Stimulated activated CD4-positive, alpha-beta T cell treated with anti-CD3 and anti-CD28 coated beads, Interleukin-12 subunit alpha, Interleukin-12 subunit beta, amount 100 ng/mL, for 4 hours (primary cell): ENCODE measurements at regions not wholly inside any gene's neighbourhood (a gene's known extent, or its start where the extent isn't known, plus 50 kb on each side); places are given as distances from the start of the nearest gene placed in this dataset.

Experiments
- DNase-seq: peaks from one replicate; pipeline ENCODE4 v3.0.0-alpha.2; 2020

DNA sequence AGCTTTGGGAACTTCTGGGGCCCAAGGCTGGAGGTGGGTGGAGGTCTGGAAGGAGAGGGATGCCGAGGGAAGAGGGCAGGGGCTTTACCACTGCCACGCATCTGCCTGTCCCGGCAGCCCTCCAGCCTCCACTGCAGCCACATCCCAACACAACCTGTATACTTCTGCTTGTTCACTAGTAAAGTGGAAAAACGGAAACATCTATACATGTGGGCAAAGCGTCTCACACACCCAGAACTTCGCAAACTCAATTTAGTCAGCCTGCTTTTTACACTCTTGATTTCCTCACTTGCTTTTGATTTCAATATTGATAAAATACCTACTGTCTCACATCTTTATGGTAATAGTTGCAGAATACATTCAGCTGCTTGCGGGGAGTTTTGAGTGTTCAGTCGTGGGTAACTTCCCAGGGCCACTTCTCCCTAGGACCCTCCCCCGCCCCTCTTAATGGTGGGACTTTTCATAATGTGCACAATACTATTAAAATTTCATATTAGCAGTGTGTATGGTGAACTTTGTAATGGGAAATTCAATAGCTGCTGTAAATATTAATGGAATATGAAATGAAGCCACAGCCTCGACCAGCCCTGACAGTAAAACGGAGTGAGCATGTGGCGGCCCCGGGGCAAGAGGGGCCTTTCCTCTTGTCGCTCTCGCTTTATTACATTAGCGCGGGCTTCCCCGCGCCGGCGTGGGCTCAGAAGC, 85.2 kb downstream of the NR2F2 start:
- DNase-seq = no peak

DNA sequence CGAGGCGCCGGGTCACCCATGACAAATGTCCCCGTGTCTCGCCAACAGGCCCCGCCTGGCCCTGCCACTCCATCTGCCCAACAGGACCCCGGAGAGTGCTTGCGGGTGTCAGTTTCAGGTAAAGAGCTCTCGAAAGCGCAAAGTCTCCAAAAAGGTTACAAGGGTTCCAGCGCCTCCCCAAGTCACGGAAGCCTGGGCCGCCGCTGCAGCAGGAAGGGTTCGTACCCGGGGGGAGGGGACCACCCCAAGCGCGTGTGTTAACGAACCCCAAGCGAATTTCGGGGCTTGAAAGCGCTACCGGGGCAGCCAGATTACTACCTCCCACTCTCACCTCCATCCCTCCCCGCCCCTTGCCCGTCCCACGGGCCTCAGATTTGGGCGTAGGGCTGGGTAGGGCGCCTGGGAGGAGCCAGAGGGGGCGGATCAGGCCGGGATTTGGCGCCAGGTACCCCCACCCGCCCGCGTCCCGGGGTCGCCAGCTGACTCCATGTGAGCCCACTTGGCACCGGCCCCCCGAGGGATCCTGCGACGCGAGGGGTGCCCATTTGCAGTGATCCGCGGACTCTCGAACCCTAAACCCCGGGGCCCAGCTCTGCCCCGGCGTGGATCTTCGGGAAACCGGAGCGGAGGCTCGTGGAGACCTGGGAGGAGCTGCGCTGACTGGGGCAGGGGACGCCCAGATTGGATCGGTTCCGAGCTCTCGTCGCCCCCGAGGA, 85.9 kb downstream of the NR2F2 start:
- no peak for DNase-seq

DNA sequence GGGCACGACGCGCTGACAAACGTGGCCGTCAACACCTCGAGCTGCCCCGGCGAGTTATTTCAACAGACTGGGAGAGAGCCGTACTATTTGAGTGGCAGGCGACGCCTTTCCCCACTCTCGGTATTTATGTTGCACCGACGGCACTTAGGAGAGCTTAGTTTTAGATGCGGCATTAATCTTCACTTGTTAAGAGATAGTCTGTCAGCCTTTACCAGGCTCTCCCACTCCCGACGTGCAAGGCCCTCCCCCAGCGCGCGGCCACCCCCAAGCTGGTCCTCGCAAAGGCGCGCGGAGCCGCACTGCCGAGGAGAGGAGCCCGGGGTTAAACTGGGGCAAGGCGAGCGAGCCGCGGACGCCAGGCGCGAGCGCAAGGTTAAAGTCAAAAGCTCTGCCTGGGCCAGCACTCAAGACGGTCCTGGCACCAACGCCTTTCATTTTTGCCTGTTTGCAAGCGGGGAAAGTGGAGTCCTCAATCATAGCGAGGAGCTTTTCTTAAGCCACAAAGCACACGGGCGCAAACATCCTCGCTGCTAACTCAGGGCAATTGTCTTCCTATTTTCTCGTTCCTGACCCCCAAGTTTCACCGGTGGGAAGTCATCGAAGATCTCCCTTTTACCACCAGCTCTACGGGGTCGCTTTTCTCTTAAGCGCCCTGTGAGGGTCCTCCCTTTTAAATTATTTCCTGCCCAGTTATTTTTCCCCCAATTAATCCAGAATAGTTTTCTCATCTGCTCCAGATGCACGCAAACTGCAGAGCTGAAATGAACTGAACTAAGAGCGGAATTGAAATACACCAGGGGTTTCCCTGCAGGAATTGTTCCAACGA, 86.6 kb downstream of the NR2F2 start:
- DNase-seq = no peak

DNA sequence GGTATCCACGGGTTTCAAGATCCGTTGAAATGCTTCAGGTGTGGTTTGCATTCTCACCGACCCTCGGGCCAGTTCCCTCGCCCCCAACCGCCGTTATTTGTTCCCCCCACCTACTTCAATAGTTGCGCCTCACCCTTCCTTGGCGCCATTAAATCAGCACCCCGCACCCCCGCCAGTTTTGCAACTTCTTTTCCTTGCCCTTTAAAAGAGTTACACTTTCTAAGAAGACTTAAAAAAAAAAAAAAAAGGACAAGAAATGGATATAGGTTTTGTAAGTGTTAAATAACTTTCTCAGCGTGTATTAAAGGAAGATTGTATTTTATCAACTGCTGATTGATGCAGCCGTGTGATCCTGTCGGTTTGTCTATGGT, 87.2 kb downstream of the NR2F2 start:
- DNase-seq = no peak

DNA sequence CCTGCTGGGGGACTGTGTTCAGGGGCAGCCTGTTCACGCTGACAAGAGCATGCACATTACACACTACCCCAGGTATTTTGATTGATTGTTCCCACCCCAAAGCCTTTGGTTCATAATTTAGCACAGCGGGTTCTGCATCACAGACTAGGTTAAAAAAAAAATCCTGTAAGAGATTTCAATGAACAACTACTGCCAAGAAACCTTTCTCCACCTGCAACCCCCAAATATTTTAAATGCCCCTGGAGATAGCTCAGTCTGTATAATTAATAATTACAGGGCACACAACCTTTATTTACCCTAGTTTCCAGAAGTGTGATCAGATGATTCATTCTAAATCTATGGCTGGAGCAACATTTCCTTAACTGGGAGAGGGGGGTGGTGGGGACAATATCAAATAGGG, 87.6 kb downstream of the NR2F2 start:
- DNase-seq = no peak

DNA sequence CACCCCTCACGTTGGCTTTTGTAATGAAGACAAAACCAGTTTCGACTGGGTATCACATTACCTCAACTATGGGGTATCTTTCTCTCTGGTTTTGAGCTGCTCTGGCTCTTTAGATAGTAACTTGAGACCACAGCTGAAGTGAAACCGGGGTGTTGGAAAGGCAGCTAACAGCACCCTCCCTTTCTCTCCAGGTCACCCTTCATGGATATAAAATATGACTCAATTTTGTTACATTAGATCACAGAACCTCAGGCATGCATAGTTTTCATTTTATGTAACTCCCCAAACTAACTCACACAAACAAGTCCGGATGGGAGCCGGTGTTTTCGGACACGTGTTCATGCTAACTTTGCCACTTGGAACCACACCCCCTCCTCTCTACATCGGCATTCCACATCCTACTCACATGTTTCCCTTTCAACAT, 90.7 kb downstream of the NR2F2 start:
- DNase-seq = no peak

DNA sequence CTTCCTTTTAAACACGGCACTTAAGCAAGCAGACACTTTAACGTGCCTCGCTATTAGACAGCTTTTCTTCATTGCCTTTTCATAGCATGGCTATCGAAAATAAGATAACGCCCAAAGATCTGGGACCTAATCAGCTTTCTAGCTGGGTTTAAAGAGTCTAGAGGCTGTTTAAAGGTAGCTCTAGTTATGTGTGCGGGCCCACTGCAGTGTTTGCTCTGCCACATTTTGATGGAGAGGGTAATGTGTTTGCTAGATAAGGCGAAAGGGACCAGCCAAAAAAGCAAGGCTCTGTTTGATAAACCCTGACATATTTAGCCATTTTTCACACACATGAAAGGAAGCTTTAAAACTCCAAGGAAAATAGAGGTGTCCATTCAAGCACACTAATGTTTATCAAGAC, 91.6 kb downstream of the NR2F2 start:
- no peak for DNase-seq

DNA sequence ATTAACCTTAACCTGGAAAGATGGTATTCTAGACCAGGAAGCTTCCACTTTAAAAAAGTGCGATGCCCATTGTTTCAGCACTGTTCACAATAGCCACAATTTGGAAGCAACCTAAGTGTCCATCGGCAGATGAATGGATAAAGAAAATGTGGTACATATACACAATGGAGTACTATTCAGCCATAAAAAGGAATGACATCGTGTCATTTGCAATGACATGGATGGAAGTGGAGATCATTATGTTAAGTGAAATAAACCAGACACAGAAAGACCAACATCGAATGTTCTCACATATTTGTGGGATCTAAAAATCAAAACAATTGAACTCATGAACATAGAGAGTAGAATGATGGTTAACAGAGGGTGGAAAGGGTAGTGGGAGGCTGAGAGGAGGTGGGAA, 94.2 kb downstream of the NR2F2 start:
- no peak for DNase-seq

DNA sequence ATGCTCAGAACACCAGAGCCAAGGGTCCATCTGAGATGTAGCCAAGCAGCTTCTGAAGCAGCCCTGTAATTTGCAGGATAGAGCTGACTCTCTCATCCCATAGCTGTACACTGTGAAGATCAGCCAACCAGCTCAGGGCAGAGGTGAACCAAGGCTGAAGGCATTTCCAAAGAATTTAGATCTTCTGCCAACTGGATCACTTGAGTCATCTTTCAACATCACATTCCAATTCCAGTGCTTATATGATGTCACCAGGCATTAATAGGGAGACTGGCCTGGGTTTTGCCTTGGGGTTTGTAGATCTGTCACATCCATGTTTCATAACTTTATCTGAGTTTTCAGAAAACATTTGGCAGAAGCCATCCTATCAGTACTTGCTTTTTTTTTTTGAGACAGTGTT, 98.2 kb downstream of the NR2F2 start:
- no peak for DNase-seq

DNA sequence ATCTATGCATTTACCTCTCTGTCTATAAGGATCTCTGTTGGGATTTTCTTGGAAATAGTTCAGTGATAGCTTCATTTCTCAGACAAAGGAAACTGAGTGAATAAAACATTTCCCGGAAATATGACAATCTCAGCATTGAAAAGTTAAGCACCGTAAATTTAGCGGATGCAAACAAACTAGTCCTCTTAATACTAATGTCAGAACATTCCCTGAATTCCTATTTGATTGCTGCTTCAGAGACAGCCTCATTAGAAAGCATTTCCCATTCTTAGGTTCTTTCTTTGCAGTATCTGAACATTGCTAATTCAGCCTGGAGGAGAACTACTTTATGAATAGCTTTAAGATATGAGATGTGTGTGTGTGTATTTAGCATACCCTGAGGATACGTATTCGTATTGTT, 101.3 kb downstream of the NR2F2 start:
- DNase-seq = no peak

DNA sequence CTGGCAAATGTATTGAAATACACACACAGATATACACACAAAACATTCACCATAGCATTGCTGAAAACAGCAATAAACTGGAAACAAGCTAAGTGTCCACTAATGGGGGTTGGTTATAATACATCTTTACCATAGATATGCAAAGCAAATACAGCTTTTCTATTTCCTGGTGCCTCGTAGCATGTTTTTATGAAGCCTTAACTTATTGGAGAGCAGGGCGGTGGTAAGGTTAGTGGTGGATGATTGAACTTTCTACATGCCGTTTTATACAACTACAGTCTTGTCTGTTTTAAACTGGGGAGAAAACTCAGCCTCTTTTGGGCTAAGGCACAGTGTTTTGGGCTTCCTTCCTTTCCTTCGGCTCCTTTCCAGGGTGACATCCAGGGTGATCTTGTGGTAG, 104.5 kb downstream of the NR2F2 start:
- DNase-seq = no peak

DNA sequence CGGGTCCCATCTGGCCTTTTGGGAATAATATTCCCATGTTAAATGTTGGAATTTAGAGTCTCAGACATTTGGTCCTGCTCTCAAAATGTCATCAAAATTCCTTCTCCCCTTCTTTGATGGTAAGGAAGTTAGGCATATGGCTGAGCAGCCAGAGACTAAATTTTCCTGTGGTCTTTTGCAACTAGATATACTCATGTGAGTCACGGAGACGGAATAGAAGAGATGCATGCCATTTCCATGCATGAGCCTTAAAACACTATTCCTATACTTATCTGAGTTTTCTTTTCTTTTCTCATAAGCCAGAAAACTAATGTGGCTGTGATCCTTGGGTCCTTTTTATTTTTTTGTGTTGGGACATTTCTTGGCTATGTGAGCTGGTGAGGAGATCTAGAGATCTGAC, 105.3 kb downstream of the NR2F2 start:
- DNase-seq = no peak

DNA sequence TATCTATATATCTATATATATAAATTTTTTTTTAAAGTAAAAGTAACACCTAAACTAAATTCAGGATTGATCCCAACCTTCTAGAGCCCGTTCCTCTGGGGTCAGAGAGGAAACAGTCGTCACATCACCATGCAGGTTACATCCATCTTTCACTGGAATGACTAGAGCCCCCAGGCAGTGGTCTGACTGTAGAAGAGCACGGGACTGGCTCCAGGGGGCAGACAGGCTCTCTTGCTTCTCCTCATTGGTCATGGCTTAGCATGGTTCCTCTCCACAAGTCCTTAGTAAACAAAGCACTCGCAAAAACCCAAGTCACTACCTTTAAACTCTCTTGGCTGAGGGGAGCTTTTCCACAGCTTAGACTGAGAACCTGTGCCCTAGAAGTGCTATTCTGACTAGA, 110.5 kb downstream of the NR2F2 start:
- DNase-seq = no peak

DNA sequence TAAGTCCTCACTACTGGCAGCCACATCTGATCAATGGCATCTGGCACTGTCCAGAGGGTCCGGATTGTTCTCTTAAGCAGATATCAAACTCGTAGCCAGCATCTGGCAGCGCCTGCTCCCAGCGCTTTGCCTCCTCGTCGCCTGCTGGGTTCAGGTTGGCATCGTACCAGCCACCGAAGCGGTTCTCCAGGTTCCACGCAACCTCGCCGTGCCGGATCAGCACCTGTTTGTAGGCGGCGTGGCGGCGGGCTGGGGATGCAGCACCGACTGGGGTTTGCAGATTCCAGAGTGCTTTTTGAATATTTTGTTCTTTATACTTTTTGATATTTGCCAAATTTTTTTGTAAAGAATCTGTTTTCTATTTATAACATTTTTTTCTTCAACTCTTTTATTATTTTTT, 111.6 kb downstream of the NR2F2 start:
- DNase-seq = no peak

DNA sequence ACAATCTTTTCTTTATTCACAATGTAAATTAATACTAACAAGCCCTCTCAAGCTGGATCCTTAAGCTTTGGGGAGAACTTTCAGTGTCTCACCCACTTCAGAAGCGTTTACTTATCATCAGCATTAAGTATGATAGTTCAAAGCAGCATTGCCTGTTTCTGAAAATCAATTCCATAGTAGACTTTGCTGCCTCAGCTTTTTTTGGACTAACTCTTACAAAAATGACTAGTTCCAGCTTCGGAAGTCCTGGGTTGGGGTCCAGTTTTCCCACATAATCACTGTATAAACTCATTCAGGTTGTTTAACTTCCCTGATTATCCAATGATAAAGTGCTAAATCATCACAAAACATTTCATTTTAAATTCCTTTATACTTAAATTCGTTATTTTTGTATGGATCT, 114.4 kb downstream of the NR2F2 start:
- DNase-seq = no peak

DNA sequence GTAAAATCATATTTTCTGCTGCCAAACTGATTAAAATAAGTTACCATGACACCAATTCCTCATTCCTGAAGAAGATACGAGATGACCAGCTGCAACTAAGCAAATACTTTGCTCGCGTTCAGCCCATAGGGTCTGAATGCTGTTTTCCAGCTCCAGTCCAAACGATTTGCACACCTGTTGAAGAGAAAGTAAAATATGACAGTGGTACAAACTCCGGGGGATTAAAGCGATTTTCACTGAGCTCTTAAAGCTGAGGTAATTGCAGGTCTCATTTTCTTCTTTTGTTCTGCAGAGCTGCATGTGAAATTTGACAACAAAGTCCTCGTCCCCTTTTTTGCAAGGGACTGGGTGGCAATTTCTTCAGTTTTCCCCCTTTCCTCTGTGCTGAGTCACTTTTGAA, 118.4 kb downstream of the NR2F2 start:
- no peak for DNase-seq

DNA sequence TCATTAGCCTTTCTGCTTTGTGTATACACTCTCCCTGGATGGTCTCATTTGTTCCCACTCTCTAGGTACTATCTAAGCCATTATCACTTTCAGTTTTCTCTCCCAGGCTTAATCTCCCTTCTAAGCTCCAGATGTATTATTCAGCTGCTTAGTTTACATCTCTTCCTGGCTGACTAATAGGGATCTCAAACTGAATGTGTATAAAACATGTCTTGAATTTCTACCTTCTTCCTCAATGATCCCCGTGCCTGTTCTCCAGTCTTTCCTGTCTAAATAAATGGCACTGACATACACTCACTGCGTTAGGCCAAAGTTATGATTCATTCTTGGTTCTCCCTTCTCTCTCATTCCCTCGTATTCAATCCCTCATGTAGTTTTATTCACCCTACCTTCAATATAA, 127.3 kb downstream of the NR2F2 start:
- no peak for DNase-seq

DNA sequence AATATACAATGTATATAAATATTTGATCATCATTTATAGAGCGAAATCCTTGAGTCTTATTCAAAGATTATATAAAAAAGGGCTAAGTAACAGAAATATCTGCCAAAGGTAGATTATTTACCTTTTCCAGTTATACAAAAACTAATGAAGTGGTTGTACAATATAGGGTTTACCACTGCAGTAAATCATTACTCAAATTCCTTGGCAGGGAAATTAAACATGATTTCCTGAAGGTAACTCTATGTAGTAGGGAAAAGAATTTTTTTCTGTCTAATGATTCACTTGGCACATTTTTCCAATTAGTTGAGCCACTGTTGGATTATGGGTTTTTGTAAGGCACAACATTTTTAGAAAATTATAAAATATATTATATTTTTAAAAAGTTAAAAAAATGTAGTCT, 129.6 kb downstream of the NR2F2 start:
- DNase-seq = no peak

DNA sequence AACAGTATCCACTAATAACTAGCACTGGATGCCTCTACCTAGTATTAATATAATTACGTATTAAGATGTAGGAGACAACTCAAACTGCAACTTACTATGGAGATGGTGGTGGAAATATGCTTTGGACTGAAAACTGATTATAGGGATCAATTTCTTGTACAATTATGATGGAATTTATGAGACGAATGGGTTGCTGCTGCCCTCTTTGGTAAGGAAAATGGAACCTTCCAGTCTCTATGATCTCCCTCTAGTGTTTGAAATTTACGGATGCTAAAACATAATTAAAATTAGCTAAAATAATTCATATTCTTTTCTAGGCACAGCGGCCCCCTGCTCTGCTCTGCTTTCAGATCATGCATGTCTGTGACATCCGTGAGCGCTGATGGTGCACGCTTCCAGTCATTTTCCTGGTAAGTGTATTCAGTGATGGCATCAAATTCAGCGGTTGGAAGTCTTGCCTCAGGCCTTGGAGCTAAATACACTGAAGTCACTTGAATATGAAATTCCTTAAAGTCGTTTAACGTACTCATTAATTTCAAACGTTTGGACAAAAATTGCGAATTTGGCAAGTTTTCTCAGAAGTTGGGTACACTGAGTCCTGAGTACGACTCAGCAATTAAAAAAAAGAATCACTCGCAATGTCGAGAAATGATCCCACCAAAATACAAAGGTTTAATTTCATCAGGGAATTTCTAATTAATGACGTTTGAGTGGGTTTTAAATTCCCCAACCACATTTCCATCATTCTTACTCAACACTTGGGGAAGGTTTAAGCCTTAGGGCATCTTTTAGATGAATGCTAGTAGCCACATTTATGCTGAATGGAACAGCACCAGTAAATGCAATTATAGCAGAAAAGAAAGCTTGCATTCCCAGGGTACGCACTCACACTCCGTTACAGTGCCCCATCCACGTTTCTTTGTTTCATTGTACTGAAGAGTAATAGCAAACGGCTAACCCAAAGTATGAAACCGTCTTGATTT, 132.6 kb downstream of the NR2F2 start:
- no peak for DNase-seq

DNA sequence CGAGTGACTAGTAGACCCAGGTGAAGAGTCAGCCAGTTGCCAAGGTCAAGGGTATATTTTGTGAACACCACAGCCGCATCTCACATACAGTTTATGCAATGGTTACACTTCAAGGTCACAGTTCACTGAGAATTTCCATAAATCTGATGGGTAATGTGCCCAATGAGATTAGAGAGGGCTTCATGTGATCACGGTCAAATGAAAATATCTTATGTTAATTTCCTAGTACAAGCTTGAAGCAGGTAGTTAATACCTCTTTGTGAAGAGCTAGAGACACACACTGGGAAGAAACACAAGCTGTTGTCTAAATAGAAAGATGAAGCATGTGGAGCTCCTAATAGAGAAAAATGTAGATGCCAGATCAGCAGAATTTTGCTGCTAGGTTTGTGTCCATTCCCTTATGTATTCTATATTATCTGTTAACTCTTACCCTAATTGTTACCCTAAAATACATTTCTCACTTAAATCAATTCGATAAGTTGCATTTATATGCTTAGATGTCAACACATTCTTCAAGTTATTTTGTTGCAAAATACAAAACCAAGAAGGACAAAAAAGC, 136.0 kb downstream of the NR2F2 start:
- DNase-seq = no peak

DNA sequence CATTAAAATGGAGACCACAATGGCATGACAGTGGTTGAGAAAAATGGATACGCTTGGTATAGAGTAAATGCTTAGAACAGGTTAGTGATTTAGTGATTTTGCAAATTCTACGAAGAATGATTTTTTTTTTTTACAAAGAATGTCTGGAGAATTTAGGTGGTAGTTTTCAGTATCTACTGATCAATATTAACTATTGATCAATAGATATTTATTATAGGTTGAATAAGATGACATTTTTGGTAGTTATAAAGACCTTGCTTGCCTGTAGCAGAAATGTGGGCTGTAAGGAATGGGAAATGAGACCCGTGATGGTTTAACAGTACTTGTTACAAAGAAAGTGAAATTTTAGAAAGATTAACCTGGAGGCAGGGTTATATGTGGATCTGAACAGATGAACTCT, 137.5 kb downstream of the NR2F2 start:
- DNase-seq = no peak

DNA sequence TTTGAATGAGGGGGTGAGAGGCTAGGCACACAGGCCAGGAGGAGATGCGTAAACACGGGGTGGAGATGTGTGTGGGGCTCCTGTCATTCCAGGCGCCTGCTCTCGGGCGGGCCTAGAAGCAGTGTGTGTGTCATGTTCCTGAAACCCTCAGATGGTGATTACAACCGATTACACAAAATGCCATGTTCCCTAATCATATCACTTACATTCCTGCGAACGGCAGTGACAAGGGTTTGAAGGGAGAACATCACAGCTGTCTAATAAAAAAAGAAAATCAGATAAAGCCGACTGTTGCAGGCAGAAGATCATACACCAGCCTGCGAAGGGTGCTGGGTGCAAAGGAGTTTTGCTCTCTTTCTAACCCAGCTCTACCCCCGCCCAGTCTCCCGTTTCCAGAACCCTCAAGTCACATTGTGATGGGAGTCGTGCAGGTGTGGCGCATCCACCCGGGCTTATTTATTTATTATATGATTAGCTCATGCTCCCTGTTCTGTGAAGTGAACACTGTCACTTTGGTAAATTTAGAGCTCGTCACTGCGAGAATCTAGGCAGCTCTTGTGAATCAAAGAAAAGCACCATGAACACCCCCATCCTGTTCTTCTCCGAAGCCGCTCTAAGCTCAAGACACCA, 140.3 kb downstream of the NR2F2 start:
- no peak for DNase-seq
